ENCODE measurements at regions not wholly inside any gene's neighbourhood (a gene's known extent, or its start where the extent isn't known, plus 50 kb on each side); places are given as distances from the start of the nearest gene placed in this dataset.

GRCh38 chr14:25518364-25518763, 468.4 kb upstream of the STXBP6 start:
- Histone ChIP-seq H3K18ac (ENCODE audit: insufficient read length, low read depth, low read length) (no peak overlapping the region), H2BK15ac (ENCODE audit: low read depth, low read length) (no peak overlapping the region), H2BK5ac (ENCODE audit: insufficient read length, low read length) (no peak overlapping the region), H4K8ac (replicated peaks; ENCODE audit: insufficient read length, low read depth, low read length) (no peak overlapping the region), H3K9me3 (ENCODE audit: control insufficient read depth, low read depth, low read length) (no peaks in the 10 kb centered on the region), H3K79me1 (ENCODE audit: insufficient read depth, low read depth, low read length, poor library complexity, severe bottlenecking) (no peaks in the 10 kb centered on the region), H2BK20ac (ENCODE audit: low read depth, low read length, poor library complexity, severe bottlenecking) (no peak overlapping the region), H2AFZ (ENCODE audit: low read length) (no peak overlapping the region), H3K56ac (ENCODE audit: insufficient read length, low read depth, low read length) (no peak overlapping the region), H3K27ac (ENCODE audit: insufficient read length, low read depth, low read length) (no peak overlapping the region), H3K4ac (ENCODE audit: low read depth, low read length) (no peak overlapping the region), H3K27me3 (ENCODE audit: insufficient read depth, low read length) (no peaks in the 10 kb centered on the region), H2AK5ac (ENCODE audit: insufficient read length, low read length) (no peak overlapping the region), H3K79me2 (ENCODE audit: insufficient read depth, low read length) (no peaks in the 10 kb centered on the region), H4K5ac (ENCODE audit: insufficient read length, low read depth, low read length) (no peak overlapping the region), H4K20me1 (ENCODE audit: control insufficient read depth, insufficient read depth, insufficient read length) (no peaks in the 10 kb centered on the region), H3K4me2 (ENCODE audit: insufficient read depth, insufficient read length, low read length) (no peak overlapping the region), H3K14ac (ENCODE audit: insufficient read depth, low read length) (no peak overlapping the region), H3K23me2 (ENCODE audit: insufficient read length, low read depth, low read length, poor library complexity, severe bottlenecking) (no peaks in the 10 kb centered on the region), H4K91ac (ENCODE audit: insufficient read length, low read depth, low read length) (no peak overlapping the region), H2BK12ac (ENCODE audit: insufficient read length, low read depth, low read length) (no peak overlapping the region), H3K23ac (ENCODE audit: insufficient read length, low read depth, low read length) (no peak overlapping the region), H2BK120ac (ENCODE audit: low read depth, low read length, poor library complexity, severe bottlenecking) (no peak overlapping the region), H3K4me1 (ENCODE audit: insufficient read depth, low read length) (no peaks in the 10 kb centered on the region; the same call in 1 of the 2 replicates), H3T11ph (ENCODE audit: low read length) (no peak overlapping the region), H3K9ac (ENCODE audit: extremely low read depth, insufficient read length, low read length) (no peak overlapping the region)
- Mint-ChIP-seq H3K27ac (no peak overlapping the region), H3K4me3 (no peak overlapping the region), H3K4me1 (peaks cover 13 to 23% of the 10 kb centered on the region in 2 experiments), H3K27me3 (ENCODE audit: low read depth) (no peaks in the 10 kb centered on the region), H3K36me3 (ENCODE audit: insufficient read depth in 1 of 3, low read depth in 3 of 3) (peaks cover 0 to 8% (median 5%) of the 10 kb centered on the region in 3 experiments; a peak in 2 of 7 replicates), H3K9me3 (peaks cover 4 to 11% of the 10 kb centered on the region in 2 experiments; a peak in 4 of 5 replicates)
- no peak for TF ChIP-seq CTCF (conservative IDR thresholded peaks at IDR 0.05)
- no peak for DNase-seq
